ENCODE measurements at regions not wholly inside any gene's neighbourhood (a gene's known extent, or its start where the extent isn't known, plus 50 kb on each side); places are given as distances from the start of the nearest gene placed in this dataset.

DNA sequence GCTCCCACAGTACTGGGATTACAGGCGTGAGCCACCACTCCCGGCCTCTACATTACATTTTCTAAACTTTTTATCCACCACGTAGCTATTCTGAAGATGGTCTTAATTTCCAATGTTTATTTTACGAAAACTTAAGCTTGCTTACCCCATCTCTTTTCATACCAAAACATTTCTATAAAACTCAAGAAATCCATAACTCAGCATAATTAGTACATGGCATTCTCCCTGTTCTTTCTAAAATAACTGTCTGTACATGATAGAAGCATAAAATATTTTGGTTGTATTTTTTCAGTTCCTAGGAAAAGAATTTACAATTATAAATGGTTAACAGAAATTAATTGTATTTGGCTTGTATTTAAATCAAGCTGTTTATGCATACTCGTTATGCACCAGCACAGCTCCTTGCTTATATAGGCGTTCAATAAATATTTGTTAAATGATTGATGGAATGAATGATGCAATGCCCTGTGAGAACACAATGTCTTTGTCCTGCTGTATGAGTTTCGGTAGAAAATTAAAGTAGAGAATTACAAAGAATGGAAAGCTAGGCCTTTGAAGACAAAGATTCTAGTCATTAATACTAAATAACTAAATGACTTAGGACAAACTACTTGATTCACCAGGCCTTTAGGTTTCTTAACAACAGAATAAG is 384.2 kb downstream of the EFNA5 start:
- no peaks in the 10 kb centered on the region for H3K9me3 Mint-ChIP-seq
- H3K27ac Mint-ChIP-seq = no peak overlapping the region
- H3K4me1 Mint-ChIP-seq (ENCODE audit: low read depth) = peaks cover 16% of the 10 kb centered on the region
- H3K36me3 Mint-ChIP-seq (ENCODE audit: low read depth) = no peaks in the 10 kb centered on the region
- no peak for DNase-seq (ENCODE audit: low spot score)
- peaks cover 4% of the 10 kb centered on the region for H3K27me3 Mint-ChIP-seq (ENCODE audit: low read depth)
- H3K4me3 Mint-ChIP-seq = no peak overlapping the region

DNA sequence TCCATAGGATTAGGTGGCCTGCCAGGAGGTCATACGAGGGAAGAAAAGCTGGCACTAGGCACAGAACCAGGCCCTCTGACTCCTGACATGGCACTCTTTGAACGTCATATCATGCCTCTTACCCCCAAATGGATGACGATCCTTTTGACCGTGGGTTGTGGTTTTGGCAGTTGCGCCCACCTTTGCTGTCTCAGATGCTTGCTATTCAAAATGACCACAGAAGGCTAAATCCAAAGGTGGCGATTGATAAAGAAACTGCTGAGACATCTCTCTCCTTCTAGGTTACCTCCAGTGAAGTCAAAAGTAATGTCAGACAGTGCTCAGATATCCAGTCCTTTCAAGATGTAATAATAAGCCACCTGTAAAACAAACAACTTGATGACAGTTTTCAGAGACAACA is 385.0 kb downstream of the EFNA5 start:
- no peaks in the 10 kb centered on the region for H3K36me3 Mint-ChIP-seq (ENCODE audit: low read depth)
- H3K9me3 Mint-ChIP-seq = no peaks in the 10 kb centered on the region
- H3K4me1 Mint-ChIP-seq (ENCODE audit: low read depth) = peaks cover 16% of the 10 kb centered on the region
- peak; percentile 61 for DNase-seq (ENCODE audit: low spot score)
- H3K27ac Mint-ChIP-seq = no peak overlapping the region
- H3K27me3 Mint-ChIP-seq (ENCODE audit: low read depth) = peaks cover 6% of the 10 kb centered on the region
- H3K4me3 Mint-ChIP-seq = no peak overlapping the region

GRCh38 chr5:107284822-107285525 is 385.8 kb downstream of the EFNA5 start:
- peaks cover 16% of the 10 kb centered on the region for H3K4me1 Mint-ChIP-seq (ENCODE audit: low read depth)
- DNase-seq (ENCODE audit: low spot score) = no peak
- H3K27me3 Mint-ChIP-seq (ENCODE audit: low read depth) = peaks cover 6% of the 10 kb centered on the region
- H3K4me3 Mint-ChIP-seq = no peak overlapping the region
- no peak overlapping the region for H3K27ac Mint-ChIP-seq
- H3K36me3 Mint-ChIP-seq (ENCODE audit: low read depth) = no peaks in the 10 kb centered on the region
- no peaks in the 10 kb centered on the region for H3K9me3 Mint-ChIP-seq

DNA sequence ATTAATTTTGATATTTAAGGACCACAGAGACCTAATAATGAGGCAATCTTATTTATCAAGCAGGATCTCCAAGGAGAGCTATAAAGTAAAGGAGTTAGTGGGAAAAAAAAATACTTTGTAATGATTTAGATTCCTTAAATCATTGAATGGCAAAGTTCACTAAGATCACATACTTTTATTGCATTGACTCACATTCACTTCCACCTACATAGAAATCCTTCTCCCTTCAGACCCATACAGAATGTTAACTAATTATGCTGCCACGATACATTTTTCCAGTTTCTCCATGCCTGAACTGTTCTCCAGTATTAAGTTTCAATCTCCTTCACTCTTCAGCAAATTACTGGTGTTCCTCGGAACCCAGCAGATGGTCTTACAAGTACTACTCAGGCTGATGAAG is 388.7 kb downstream of the EFNA5 start:
- Mint-ChIP-seq H3K4me3 (no peak overlapping the region), H3K27me3 (ENCODE audit: low read depth) (peaks cover 15% of the 10 kb centered on the region), H3K9me3 (no peaks in the 10 kb centered on the region), H3K36me3 (ENCODE audit: low read depth) (no peaks in the 10 kb centered on the region), H3K27ac (no peak overlapping the region), H3K4me1 (ENCODE audit: low read depth) (no peaks in the 10 kb centered on the region)
- DNase-seq (ENCODE audit: low spot score) = no peak

GRCh38 chr5:107278774-107279173 is 392.0 kb downstream of the EFNA5 start:
- H3K4me3 Mint-ChIP-seq = no peak overlapping the region
- DNase-seq (ENCODE audit: low spot score) = no peak
- H3K27me3 Mint-ChIP-seq (ENCODE audit: low read depth) = peaks cover 17% of the 10 kb centered on the region
- no peaks in the 10 kb centered on the region for H3K36me3 Mint-ChIP-seq (ENCODE audit: low read depth)
- H3K27ac Mint-ChIP-seq = no peak overlapping the region
- no peaks in the 10 kb centered on the region for H3K4me1 Mint-ChIP-seq (ENCODE audit: low read depth)
- no peaks in the 10 kb centered on the region for H3K9me3 Mint-ChIP-seq

DNA sequence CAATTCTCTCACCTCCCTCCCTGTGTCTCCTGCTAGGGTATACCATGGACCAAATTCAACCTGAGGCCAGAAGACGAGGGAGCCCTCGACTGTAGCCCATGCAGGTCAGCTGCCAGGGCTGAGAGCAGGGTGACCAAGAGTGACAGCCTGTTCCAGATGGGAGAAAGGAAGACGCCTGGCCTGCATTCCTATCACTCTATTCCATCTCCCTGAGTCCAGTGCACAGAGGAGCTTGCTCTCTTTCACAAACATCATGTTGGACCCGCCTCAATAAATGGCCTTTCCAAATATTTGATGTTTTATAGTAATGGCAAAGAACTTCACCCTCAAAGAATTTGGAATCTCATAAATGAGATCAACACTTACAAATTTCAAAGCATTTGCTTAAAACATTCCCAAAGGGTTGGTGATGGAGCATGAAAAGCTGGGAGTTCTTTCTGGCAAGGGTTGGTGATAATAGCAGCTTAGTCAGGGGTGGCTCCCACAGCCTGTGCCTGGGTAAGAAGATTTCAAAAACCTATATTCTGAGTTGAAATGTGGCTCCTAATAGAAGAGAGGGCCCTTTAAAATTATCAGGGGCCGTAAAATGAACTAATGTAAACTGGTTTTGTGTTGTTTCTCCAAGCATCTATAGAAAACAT is 393.1 kb downstream of the EFNA5 start:
- DNase-seq (ENCODE audit: low spot score) = no peak
- H3K4me3 Mint-ChIP-seq = no peak overlapping the region
- H3K27me3 Mint-ChIP-seq (ENCODE audit: low read depth) = peaks cover 14% of the 10 kb centered on the region
- H3K9me3 Mint-ChIP-seq = no peaks in the 10 kb centered on the region
- H3K27ac Mint-ChIP-seq = no peak overlapping the region
- H3K36me3 Mint-ChIP-seq (ENCODE audit: low read depth) = no peaks in the 10 kb centered on the region
- H3K4me1 Mint-ChIP-seq (ENCODE audit: low read depth) = no peaks in the 10 kb centered on the region

GRCh38 chr5:107275333-107275732 is 395.4 kb downstream of the EFNA5 start:
- no peak overlapping the region for H3K27ac Mint-ChIP-seq
- no peaks in the 10 kb centered on the region for H3K36me3 Mint-ChIP-seq (ENCODE audit: low read depth)
- peaks cover 21% of the 10 kb centered on the region for H3K27me3 Mint-ChIP-seq (ENCODE audit: low read depth)
- DNase-seq (ENCODE audit: low spot score) = no peak
- no peak overlapping the region for H3K4me3 Mint-ChIP-seq
- no peaks in the 10 kb centered on the region for H3K9me3 Mint-ChIP-seq
- no peaks in the 10 kb centered on the region for H3K4me1 Mint-ChIP-seq (ENCODE audit: low read depth)

- Mint-ChIP-seq H3K4me3 (no peak overlapping the region), H3K4me1 (ENCODE audit: low read depth) (no peaks in the 10 kb centered on the region), H3K27ac (no peak overlapping the region), H3K27me3 (ENCODE audit: low read depth) (peaks cover 19% of the 10 kb centered on the region), H3K9me3 (no peaks in the 10 kb centered on the region), H3K36me3 (ENCODE audit: low read depth) (no peaks in the 10 kb centered on the region)
- no peak for DNase-seq (ENCODE audit: low spot score)
Measured at GRCh38 chr5:107274571-107274970, 396.2 kb downstream of the EFNA5 start.

GRCh38 chr5:107272954-107273353 is 397.8 kb downstream of the EFNA5 start:
- Mint-ChIP-seq H3K36me3 (ENCODE audit: low read depth) (no peaks in the 10 kb centered on the region), H3K27me3 (ENCODE audit: low read depth) (peaks cover 15% of the 10 kb centered on the region), H3K27ac (no peak overlapping the region), H3K9me3 (no peaks in the 10 kb centered on the region), H3K4me1 (ENCODE audit: low read depth) (no peaks in the 10 kb centered on the region), H3K4me3 (no peak overlapping the region)
- no peak for DNase-seq (ENCODE audit: low spot score)

DNA sequence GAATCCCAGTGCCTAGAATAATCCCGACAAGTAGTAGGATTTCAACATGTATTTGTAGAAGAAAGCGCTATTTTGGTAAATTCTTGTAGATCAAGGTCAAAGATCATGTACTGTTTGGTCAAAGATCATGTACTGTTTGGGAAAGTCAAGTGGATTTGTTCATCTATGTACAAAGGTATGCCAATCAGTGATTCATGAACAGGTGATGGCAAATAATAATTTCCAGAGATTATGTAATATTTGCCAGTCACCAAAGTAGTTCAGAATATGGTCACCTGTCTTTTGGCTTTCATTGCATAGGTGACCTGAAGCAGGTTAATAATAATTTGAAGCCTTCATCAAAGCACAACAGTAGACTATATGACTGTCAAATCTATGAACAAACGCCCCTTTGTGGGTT is 398.2 kb downstream of the EFNA5 start:
- no peak for DNase-seq (ENCODE audit: low spot score)
- Mint-ChIP-seq H3K4me3 (no peak overlapping the region), H3K27ac (no peak overlapping the region), H3K36me3 (ENCODE audit: low read depth) (no peaks in the 10 kb centered on the region), H3K27me3 (ENCODE audit: low read depth) (peaks cover 15% of the 10 kb centered on the region), H3K4me1 (ENCODE audit: low read depth) (no peaks in the 10 kb centered on the region), H3K9me3 (no peaks in the 10 kb centered on the region)

DNA sequence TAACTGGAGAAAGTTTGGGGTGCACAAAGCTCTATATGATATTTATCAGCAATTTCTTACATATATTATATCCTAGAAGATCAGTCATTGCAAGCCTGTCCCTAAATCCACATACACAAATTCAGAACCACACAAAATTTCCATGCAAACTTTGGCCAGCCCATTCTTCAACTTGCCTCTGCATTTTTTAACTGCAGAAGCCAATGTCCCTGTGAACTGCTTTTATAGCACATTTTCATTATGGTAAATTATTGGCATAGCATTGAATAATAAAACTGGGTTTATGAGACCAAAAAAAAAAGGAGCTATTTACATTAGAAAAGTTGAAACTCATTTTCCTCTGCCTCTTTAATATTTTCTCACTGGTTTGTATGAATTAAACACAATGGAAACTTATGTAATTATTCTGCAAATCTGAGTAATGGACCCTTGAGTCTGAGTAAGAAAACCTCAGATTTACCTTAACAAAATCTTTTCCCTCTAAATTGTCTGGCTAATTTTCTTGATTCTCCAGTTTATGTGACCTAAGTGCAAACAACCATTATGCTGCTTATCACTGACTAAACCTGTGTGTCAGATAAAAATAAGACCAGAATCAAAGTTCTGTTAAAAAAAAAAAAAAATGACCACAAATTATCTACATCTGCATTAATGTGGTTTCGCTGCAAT is 398.9 kb downstream of the EFNA5 start:
- H3K4me1 Mint-ChIP-seq (ENCODE audit: low read depth) = no peaks in the 10 kb centered on the region
- peaks cover 12% of the 10 kb centered on the region for H3K27me3 Mint-ChIP-seq (ENCODE audit: low read depth)
- no peak overlapping the region for H3K4me3 Mint-ChIP-seq
- H3K27ac Mint-ChIP-seq = no peak overlapping the region
- no peak for DNase-seq (ENCODE audit: low spot score)
- H3K36me3 Mint-ChIP-seq (ENCODE audit: low read depth) = no peaks in the 10 kb centered on the region
- no peaks in the 10 kb centered on the region for H3K9me3 Mint-ChIP-seq

- Mint-ChIP-seq H3K27me3 (ENCODE audit: low read depth) (peaks cover 10% of the 10 kb centered on the region), H3K36me3 (ENCODE audit: low read depth) (no peaks in the 10 kb centered on the region), H3K27ac (no peak overlapping the region), H3K9me3 (no peaks in the 10 kb centered on the region), H3K4me3 (no peak overlapping the region), H3K4me1 (ENCODE audit: low read depth) (no peaks in the 10 kb centered on the region)
- no peak for DNase-seq (ENCODE audit: low spot score)
Measured at GRCh38 chr5:107270561-107270960, 400.2 kb downstream of the EFNA5 start.

DNA sequence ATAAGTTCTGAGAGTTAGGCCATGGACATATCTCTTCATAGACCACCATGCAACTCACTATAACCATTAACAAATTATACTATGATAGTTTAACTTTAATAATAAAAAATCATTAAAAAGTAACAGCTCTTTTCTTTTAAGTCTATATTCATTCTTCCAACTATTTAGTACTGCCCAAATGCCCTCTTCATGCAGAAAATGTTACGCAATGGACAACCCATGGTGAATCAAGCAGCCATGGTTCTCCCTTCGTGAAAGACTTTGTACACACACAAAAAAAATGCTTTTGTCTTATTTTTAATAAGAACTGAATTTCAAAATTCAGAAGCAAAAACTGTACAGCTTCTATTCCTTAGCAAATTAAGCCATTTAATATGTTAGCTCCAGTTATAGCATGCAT is 401.1 kb downstream of the EFNA5 start:
- no peak overlapping the region for H3K4me3 Mint-ChIP-seq
- H3K9me3 Mint-ChIP-seq = no peaks in the 10 kb centered on the region
- H3K4me1 Mint-ChIP-seq (ENCODE audit: low read depth) = no peaks in the 10 kb centered on the region
- no peaks in the 10 kb centered on the region for H3K36me3 Mint-ChIP-seq (ENCODE audit: low read depth)
- H3K27ac Mint-ChIP-seq = no peak overlapping the region
- no peak for DNase-seq (ENCODE audit: low spot score)
- H3K27me3 Mint-ChIP-seq (ENCODE audit: low read depth) = peaks cover 10% of the 10 kb centered on the region

DNA sequence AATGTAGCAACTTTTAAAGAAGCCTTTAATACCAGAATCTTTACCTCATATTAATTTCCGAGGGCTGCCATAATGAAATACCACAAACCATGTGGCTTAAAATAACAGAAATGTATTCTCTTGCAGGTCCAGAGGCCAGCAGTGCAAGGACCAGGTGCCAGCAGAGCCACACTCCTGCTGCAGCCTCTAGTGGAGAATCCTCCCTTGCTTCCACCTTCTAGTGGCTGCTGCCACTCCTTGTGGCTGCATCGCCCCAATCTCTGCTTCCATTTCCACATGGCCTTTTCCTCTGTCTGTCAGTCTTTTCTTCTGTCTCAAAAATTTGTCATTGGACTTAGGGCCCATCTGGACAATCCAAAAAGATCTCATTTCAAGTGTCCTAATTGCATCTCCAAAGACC is 401.5 kb downstream of the EFNA5 start:
- DNase-seq (ENCODE audit: low spot score) = no peak
- no peak overlapping the region for H3K27ac Mint-ChIP-seq
- no peaks in the 10 kb centered on the region for H3K36me3 Mint-ChIP-seq (ENCODE audit: low read depth)
- peaks cover 10% of the 10 kb centered on the region for H3K27me3 Mint-ChIP-seq (ENCODE audit: low read depth)
- no peaks in the 10 kb centered on the region for H3K4me1 Mint-ChIP-seq (ENCODE audit: low read depth)
- H3K9me3 Mint-ChIP-seq = no peaks in the 10 kb centered on the region
- H3K4me3 Mint-ChIP-seq = no peak overlapping the region

Measured in T-helper 2 cell treated with Interferon-gamma antibody and Interleukin-4, amounts not matched to agents 5 μg/mL and 100 μg/mL, for 36 hours (primary cell).